ENCODE measurements at regions not wholly inside any gene's neighbourhood (a gene's known extent, or its start where the extent isn't known, plus 50 kb on each side); places are given as distances from the start of the nearest gene placed in this dataset.

GRCh38 chr7:41633690-41634089, 69.2 kb downstream of the INHBA start:
- no peak for DNase-seq
- no peaks in the 10 kb centered on the region for H3K36me3 ChIP-seq
- ATAC-seq: no peak
- no peaks in the 10 kb centered on the region for H3K9me3 ChIP-seq
- H3K4me1 ChIP-seq: no peaks in the 10 kb centered on the region
- TF ChIP-seq CTCF (IDR thresholded peaks at IDR 0.05): no peak
- intact Hi-C loops (cut with DNase I): no loop called here
- H3K27me3 ChIP-seq (ENCODE audit: low read depth): no peaks in the 10 kb centered on the region
- no peak overlapping the region for H3K4me3 ChIP-seq
- H3K27ac ChIP-seq: no peak overlapping the region

- Histone ChIP-seq H3K4me1 (no peaks in the 10 kb centered on the region), H3K27me3 (ENCODE audit: low read depth) (no peaks in the 10 kb centered on the region), H3K36me3 (no peaks in the 10 kb centered on the region), H3K9me3 (no peaks in the 10 kb centered on the region), H3K4me3 (no peak overlapping the region), H3K27ac (no peak overlapping the region)
- no peak for DNase-seq
- intact Hi-C loops (cut with DNase I): no loop called here
- no peak for TF ChIP-seq CTCF (IDR thresholded peaks at IDR 0.05)
- ATAC-seq: no peak
Measured at GRCh38 chr7:41630741-41631140, 72.1 kb downstream of the INHBA start.

GRCh38 chr7:41629711-41630111, 73.2 kb downstream of the INHBA start:
- no peaks in the 10 kb centered on the region for H3K9me3 ChIP-seq
- intact Hi-C loops (cut with DNase I): no loop called here
- H3K4me1 ChIP-seq: no peaks in the 10 kb centered on the region
- no peak overlapping the region for H3K27ac ChIP-seq
- ATAC-seq (no peak), DNase-seq (no peak)
- no peak for TF ChIP-seq CTCF (IDR thresholded peaks at IDR 0.05)
- H3K36me3 ChIP-seq: no peaks in the 10 kb centered on the region
- H3K27me3 ChIP-seq (ENCODE audit: low read depth): no peaks in the 10 kb centered on the region
- H3K4me3 ChIP-seq: no peak overlapping the region

GRCh38 chr7:41628901-41629300, 74.0 kb downstream of the INHBA start:
- Histone ChIP-seq H3K4me1 (no peaks in the 10 kb centered on the region), H3K27ac (no peak overlapping the region), H3K4me3 (no peak overlapping the region), H3K9me3 (no peaks in the 10 kb centered on the region), H3K36me3 (no peaks in the 10 kb centered on the region), H3K27me3 (ENCODE audit: low read depth) (no peaks in the 10 kb centered on the region)
- no peak for ATAC-seq
- intact Hi-C loops (cut with DNase I): no loop called here
- no peak for TF ChIP-seq CTCF (IDR thresholded peaks at IDR 0.05)
- no peak for DNase-seq

GRCh38 chr7:41627645-41628298, 75.1 kb downstream of the INHBA start:
- H3K27ac ChIP-seq: no peak overlapping the region
- TF ChIP-seq CTCF (IDR thresholded peaks at IDR 0.05): no peak
- H3K27me3 ChIP-seq (ENCODE audit: low read depth): no peaks in the 10 kb centered on the region
- intact Hi-C loops (cut with DNase I): no loop called here
- ATAC-seq (no peak), DNase-seq (no peak)
- no peaks in the 10 kb centered on the region for H3K4me1 ChIP-seq
- no peaks in the 10 kb centered on the region for H3K36me3 ChIP-seq
- no peak overlapping the region for H3K4me3 ChIP-seq
- H3K9me3 ChIP-seq: no peaks in the 10 kb centered on the region
